K562 (cell line): ENCODE measurements at regions not wholly inside any gene's neighbourhood (a gene's known extent, or its start where the extent isn't known, plus 50 kb on each side); places are given as distances from the start of the nearest gene placed in this dataset.

ENCODE experiments used
- ARID1B ChIP-seq: fragments of 450-650 bp; IDR thresholded peaks from 2 replicates; pipeline ENCODE4 v1.6.1; 2016; ENCODE audit warnings: antibody characterized with exemption, mild to moderate bottlenecking, inconsistent platforms
- BCL6 ChIP-seq: fragments of 250-450 bp; sonication (Bioruptor Pico); IDR thresholded peaks from 2 replicates; pipeline ENCODE4 v1.4.0; 2020
- DACH1 ChIP-seq: fragments of 450-650 bp; IDR thresholded peaks from 2 replicates; pipeline ENCODE4 v1.6.1; 2018; ENCODE audit not compliant: partially characterized antibody
- DPF2 ChIP-seq: fragments of 450-650 bp; IDR thresholded peaks from 2 replicates; pipeline ENCODE4 v1.6.1; 2016
- E2F1 ChIP-seq: sonication (generic); formaldehyde crosslinking; IDR thresholded peaks from 2 replicates; pipeline ENCODE4 v1.8.1; 2023; ENCODE audit warnings: mild to moderate bottlenecking, missing genetic modification reagents, moderate library complexity
- EGR1 ChIP-seq: fragments of 450-650 bp; conservative IDR thresholded peaks from 2 replicates; pipeline ENCODE4 v1.6.1; 2017; ENCODE audit warnings: mild to moderate bottlenecking
- PKNOX1 ChIP-seq: fragments of 450-650 bp; IDR thresholded peaks from 2 replicates; pipeline ENCODE4 v1.6.1; 2016
- PURB ChIP-seq: sonication (generic); formaldehyde crosslinking; IDR thresholded peaks from 2 replicates; pipeline ENCODE4 v1.9.0; 2021; ENCODE audit warnings: low read depth, mild to moderate bottlenecking, missing genetic modification reagents
- TAF9B ChIP-seq: fragments of 450-650 bp; IDR thresholded peaks from 2 replicates; pipeline ENCODE4 v1.6.1; 2018; ENCODE audit warnings: mild to moderate bottlenecking; ENCODE audit not compliant: partially characterized antibody
- TSHZ1 ChIP-seq: fragments of 250-450 bp; sonication (Bioruptor Pico); IDR thresholded peaks from 2 replicates; pipeline ENCODE4 v1.4.0; 2020; ENCODE audit warnings: mild to moderate bottlenecking, moderate library complexity
- XRCC3 ChIP-seq: fragments of 450-650 bp; IDR thresholded peaks from 2 replicates; pipeline ENCODE4 v1.6.1; 2017; ENCODE audit warnings: mild to moderate bottlenecking, moderate library complexity
- ZBTB1 ChIP-seq: sonication (generic); formaldehyde crosslinking; IDR thresholded peaks from 2 replicates; pipeline ENCODE4 v1.8.1; 2023; ENCODE audit warnings: missing genetic modification reagents, low read depth, mild to moderate bottlenecking, borderline replicate concordance
- ZC3H4 ChIP-seq: sonication (generic); formaldehyde crosslinking; IDR thresholded peaks from 2 replicates; pipeline ENCODE4 v1.9.0; 2021; ENCODE audit warnings: missing genetic modification reagents, borderline replicate concordance
- ZNF561 ChIP-seq: fragments of 450-650 bp; formaldehyde crosslinking; conservative IDR thresholded peaks from 2 replicates; pipeline ENCODE4 v1.4.0; 2020; ENCODE audit warnings: mild to moderate bottlenecking, moderate library complexity
- ZNF764 ChIP-seq: fragments of 250-450 bp; sonication (Bioruptor Pico); IDR thresholded peaks from 2 replicates; pipeline ENCODE4 v1.4.0; 2020; ENCODE audit warnings: low read depth, mild to moderate bottlenecking, moderate library complexity
- TF ChIP-seq, protein P1 (sequence below): sonication (generic); IDR thresholded peaks from 2 replicates; pipeline ENCODE4 v1.6.1; 2016

- TF ChIP-seq E2F1 (CRISPR knock-in tag) (no peak), ZBTB1 (CRISPR knock-in tag) (no peak), TSHZ1 (no peak), ZNF561 (CRISPR knock-in tag) (no peak), DACH1 (peak; percentile 60), TAF9B (peak; percentile 10), EGR1 (0 out of 2 replicates have a peak, but pooled peaks have one; percentile 17), BCL6 (CRISPR knock-in tag) (no peak), ZC3H4 (no peak), DPF2 (peak; percentile 86), ZNF764 (CRISPR knock-in tag) (no peak), XRCC3 (no peak), PURB (CRISPR knock-in tag) (no peak), ARID1B (peak; percentile 78), PKNOX1 (peak; percentile 82)
- TF ChIP-seq, protein P1, sequence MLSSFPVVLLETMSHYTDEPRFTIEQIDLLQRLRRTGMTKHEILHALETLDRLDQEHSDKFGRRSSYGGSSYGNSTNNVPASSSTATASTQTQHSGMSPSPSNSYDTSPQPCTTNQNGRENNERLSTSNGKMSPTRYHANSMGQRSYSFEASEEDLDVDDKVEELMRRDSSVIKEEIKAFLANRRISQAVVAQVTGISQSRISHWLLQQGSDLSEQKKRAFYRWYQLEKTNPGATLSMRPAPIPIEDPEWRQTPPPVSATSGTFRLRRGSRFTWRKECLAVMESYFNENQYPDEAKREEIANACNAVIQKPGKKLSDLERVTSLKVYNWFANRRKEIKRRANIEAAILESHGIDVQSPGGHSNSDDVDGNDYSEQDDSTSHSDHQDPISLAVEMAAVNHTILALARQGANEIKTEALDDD: peak; percentile 90
These were observed 51.2 kb upstream of the TNIK start (continued) for GRCh38 chr3:171511450-171511849.
